OCI-LY3 (cell line): ENCODE measurements at regions not wholly inside any gene's neighbourhood (a gene's known extent, or its start where the extent isn't known, plus 50 kb on each side); places are given as distances from the start of the nearest gene placed in this dataset.

ENCODE experiments used
- CTCF ChIP-seq: fragments of 200-600, 300-600 bp; sonication (generic); IDR thresholded peaks from 2 replicates; pipeline ENCODE4 v1.5.1; 2014; ENCODE audit warnings: antibody characterized with exemption, low read length, low read depth
- EZH2phosphoT487 ChIP-seq: fragments of 200-600 bp; shearing (Covaris generic); IDR thresholded peaks from 2 replicates; pipeline ENCODE4 v1.6.1; 2018; ENCODE audit warnings: antibody characterized with exemption, mixed run types, low read depth

- TF ChIP-seq CTCF (no peak), EZH2phosphoT487 (no peak)
These were observed 796.6 kb downstream of the TBC1D22A start for GRCh38 chr22:47558828-47559700.
